Activated CD8-positive, alpha-beta memory T cell treated with anti-CD3 and anti-CD28 coated beads, Interleukin-2, amount 50 U/mL, for 24 hours (primary cell): ENCODE measurements at regions not wholly inside any gene's neighbourhood (a gene's known extent, or its start where the extent isn't known, plus 50 kb on each side); places are given as distances from the start of the nearest gene placed in this dataset.

Experiments
- DNase-seq: peaks from one replicate; pipeline ENCODE4 v3.0.0-alpha.2; 2020; ENCODE audit errors: extremely low read depth

DNA sequence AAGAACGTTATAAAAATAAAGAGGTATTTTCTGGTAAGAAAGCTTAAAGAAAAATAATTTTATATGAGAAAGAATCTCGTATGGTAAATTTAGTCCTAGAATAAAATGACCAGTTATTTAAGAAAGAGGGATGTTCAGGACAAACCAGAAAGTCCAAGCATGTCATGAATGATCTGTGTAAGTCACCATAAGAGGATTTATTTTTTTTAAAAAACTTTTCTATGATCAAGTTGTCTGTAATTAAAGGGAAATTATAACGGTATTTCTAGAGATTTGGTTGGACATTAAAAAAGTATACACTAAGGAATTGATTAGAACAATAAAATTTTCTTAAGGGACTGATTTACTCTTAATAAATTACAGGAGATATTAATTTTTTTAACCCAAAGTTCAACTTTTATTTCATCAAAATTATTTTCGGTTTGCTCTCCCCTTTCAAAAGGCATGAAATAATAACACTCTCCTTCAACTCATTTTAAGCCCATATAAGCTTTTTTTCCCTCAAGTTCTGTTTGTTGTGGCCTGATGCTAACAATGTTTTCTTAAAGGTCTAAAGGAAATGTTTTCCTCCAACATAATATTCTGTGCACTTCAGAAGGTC, 49.9 kb upstream of the CPSF6 start:
- DNase-seq: no peak
